HG03039 (cell line): ENCODE measurements at regions not wholly inside any gene's neighbourhood (a gene's known extent, or its start where the extent isn't known, plus 50 kb on each side); places are given as distances from the start of the nearest gene placed in this dataset.

Experiments
- ATAC-seq: cut with Tn5 transposase; IDR thresholded peaks from one replicate; pipeline ENCODE4 v1.9.1; 2021; ENCODE audit warnings: mild to moderate bottlenecking, moderate library complexity; ENCODE audit not compliant: unreplicated experiment

DNA sequence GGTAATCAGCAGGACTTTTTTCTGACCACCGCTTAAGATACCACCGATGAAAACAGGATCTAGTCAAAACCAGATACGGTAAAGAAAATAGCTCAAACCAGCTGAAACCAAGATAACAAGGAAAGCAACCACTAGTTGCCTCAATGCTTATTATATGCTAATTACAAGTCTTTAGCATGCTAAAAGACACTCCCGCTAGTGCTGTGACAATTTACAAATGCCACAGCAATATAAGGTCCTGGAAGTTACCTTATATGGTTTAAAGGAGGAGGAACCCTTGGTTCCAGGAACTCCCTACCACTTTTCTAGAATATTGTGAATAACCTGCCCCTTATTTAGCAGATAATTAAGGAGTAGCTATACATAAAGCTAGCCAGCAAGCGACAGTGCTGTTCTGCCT, 976.4 kb upstream of the SEL1L start:
- no peak for ATAC-seq

DNA sequence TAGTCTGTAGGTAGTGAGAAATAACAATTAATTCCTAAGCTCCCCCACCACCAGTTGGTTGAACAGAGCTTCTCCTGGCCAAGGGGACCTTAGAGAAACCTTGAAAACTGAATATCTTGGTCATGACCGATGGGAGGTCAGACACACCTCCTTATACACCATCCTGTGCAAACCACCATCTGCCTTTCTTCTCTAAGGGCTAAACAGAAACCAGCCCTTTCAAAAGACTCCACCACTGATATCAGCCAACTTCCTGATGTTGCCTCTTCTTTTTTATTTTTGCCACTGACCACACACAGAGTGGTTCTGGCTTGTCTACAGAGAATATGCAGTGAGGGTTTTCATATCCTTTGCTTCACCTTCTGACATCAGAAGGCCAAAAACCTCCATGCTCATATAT, 977.7 kb upstream of the SEL1L start:
- no peak for ATAC-seq

DNA sequence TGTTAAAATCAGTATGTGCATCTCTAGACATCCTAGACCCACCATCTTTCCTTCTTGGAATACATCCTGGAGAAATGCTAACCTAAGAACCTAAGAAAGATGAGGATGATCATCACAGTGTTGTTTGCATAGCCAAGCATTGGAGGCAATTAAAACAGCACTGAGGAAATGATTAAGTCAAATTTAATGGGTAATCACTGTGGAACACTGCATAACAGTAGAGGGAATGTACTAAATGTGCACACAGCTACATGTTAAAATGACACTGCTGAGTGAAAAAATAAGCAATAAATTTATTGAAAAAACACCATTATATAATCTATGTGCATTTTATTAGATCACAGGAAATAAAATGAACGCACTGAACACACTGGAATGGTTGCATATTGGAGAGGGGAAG, 987.1 kb upstream of the SEL1L start:
- ATAC-seq: no peak

DNA sequence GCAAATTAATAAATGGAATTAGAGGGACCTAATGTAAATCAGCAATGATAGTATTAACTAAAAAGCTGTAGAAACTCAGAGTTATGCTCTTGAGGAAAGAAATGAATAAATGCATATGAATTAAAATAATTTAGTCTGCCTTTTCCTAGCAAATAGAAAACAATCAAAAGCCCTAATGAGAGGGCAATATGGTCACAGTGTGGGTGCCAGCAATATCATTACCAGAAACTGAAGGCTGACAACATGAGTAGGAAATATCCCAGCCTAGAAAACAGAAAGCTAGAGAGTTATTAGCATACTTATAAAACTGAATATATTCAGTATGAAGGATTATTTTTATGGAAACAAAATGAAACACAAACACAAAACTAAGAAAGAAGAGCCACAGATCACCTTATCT, 987.5 kb upstream of the SEL1L start:
- no peak for ATAC-seq

DNA sequence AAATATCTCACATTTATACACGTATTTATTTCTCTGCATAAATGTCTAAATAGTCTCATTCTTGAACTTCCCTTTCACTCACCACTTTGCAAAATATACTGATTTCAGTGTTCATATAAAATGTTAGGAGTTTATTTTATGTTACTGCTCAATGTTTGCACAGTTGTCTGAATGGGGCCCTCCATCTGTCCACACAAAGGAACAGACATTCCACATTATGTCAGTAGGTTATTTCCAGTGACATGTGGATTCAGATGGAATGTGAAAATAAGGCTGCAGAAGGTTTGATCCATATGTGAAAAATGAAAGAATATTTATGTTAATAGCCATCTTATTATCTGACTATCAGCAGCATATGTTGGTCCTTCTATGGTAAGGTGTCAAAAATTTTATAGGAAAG, 994.4 kb upstream of the SEL1L start:
- ATAC-seq: no peak

DNA sequence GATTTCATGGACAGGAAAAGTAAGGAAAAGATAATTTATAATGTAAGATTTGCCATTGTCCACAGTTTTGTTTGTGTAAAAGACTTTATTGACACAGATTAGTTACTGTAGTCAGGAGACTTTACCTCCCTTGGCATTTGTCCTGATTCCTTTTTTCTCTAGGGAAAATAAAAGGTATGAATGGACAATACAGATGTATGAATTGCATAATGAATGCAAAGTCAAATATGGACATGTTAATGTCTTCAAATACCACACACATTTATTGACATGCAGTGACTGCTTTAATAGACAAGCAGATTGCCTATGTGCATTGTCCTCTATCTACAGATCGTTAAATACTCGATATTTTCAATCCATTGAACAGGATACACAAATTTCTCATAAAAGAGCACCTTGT, 999.7 kb upstream of the SEL1L start:
- no peak for ATAC-seq

DNA sequence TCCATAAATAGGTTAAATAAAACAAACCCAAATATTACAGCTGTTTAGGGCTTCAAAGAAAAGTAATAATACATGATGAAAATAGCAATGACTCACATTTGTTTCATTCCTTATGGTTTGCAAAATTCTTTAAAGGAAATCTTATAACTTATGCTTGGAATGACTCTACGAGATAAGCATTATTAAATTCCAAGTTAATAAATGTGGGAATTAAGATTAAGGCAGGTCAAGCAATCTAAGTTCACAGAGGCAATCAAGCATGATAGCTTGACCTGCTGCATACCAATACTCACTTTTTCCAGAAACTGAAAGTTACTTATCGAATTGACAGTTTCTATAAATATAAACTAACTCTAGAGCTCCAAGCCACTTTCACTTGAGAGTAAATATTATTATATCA, 1002.9 kb upstream of the SEL1L start:
- ATAC-seq: no peak

DNA sequence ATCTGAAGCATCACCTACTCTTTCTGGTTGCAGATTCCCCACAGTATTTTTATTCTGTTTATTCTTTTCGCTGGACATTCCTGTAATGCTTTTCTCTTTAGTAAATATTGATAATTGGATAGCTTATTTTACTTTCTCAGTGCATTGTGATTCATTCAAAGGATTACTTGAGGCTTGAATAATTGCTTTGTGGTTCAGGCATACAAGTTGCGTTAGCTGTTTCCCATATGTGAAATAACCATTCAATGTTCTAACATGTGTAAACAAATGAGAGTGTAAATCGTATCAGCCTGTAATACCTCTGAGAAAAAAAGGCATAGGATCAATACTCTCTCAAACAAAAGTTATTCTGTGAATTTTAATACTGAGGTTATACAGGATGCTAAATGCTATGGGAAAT, 1004.2 kb upstream of the SEL1L start:
- no peak for ATAC-seq

DNA sequence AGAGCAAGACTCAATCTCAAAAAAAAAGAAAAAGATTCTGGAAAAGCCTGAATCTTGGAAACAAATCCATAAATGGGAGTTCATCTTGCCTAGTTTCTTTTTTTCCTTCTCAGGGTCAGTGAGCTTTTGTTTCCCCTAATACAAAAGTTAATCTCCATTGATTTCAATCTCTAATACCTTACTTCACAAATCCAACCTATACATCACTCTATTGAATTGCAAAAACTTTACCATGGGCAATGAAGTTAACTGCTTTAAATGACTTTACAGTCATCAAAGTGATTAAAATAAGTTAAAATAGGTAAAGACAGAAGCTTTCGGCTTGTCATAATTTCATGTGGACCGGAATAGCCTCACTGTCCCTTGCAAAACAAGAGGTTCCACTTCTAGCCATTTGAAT, 1012.7 kb upstream of the SEL1L start:
- ATAC-seq: no peak

DNA sequence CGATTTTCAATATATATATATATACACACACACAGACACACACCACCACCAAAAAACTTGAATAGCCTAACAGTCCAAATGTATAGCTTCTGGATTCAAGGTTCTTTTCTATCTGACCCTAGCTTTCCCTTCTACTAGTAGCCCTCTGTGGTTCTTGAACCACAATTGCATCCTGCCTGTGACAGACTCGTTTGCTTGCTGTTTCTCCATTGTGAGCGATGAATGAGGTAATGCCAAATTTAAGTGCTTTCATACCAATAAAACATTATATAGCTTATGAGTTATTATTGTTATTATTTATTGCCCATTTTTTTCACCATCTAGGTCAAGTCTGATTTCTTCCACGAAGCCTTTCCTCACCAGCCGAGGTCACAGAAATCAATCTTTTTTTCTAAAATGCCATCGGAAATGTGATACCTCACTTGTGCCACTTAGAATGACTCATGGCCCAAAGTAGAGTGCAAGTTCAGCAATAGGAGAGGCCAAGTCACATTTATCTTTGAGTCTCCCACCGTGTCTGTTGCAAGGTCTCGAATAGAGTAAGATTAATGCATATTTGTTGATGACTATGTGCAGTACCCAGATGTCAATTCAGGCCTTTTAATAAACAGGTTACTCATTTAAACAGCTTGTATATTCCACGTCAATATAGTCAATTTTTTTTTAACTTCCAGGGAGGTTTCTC, 1015.8 kb upstream of the SEL1L start:
- ATAC-seq: no peak

DNA sequence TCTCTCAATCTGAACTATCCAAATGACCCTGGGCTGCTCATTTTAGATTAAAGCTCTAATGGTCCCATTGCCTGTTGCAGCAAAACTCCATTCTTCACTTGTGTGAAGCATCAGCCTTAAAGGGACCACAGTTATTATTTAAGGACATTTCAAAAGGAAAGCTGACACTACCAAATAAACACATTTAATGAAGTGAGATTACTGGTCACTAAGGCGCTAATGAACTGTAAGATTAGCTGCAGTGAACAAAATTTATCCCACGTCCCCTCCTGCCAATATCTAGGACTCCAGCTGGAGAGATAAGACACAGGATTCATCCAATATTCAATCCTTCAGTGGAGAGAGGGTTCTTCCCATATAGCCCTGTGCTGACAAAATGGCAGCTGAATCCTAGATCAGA, 1029.2 kb upstream of the SEL1L start:
- no peak for ATAC-seq

DNA sequence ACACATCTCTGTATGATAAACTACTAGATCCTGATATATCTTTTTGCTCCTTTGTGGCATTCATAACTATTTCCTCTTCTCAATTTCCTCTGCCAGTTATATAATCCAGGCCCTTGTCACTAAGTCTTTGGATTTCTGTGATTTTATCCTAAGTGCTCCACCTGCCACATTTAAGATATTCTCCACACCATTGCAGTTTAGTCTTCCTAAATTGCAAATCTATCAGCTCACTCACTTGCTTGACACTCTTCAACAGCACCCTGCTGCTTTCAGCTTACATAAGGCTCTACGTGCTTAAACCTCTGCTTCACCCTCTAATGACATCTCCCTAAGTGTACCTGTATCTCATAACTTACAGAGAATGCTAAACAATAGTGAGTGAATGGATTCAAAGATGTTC, 1032.2 kb upstream of the SEL1L start:
- ATAC-seq: no peak

DNA sequence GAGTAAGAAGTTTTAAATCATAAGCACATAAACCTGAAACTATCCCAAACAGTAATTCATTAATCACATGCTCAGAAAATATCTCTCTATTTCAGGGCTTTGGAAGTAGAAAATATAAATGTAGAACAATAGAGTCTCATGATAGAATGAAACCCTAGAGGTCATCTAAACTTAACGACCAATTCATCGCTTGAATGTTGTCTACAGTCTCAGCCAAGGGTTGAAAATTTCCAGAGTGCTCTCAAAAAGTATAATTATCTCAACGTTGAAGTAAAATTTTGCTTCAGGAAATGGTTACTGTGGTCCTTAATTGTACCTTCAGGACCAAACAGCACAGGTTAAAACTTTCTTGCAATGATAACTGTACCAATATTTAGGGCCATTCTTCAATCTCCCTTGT, 1053.6 kb upstream of the SEL1L start:
- ATAC-seq: no peak

DNA sequence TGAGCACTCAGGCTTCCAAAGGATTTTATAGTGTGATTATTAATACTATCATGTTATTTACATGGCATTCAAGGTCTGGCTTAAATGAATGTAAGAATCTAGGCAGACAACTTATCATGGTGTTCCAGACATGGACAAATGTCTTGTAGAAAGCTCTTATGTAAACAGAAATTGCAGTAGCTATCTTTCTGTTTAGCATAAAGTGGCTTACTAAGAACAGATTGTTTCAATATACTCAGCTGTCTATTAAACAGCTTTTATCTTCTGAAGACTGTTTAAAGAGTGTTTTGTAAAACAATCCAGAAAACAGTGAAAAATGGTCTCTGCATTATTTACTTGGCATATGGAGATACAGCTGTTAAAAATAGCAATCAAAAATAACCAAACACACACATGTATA, 1061.8 kb upstream of the SEL1L start:
- ATAC-seq: no peak

DNA sequence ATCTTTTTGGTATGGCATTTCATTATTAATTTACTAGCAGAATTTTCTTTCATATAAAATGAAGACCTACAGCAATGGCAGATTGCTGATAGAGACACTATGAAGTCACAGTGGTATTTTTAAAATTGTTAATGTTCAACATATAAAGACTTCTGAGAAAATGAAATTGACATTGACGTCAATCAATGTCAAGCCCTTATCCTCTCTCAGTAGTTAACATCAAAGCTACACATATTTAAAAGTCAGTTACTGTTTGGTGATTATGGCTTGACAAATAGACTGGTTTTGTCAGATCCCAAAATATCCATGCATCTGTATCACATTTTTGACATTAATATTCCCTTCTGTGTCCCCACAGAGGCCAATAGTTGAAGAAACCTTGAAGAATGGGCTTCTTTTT, 1069.1 kb upstream of the SEL1L start:
- no peak for ATAC-seq

DNA sequence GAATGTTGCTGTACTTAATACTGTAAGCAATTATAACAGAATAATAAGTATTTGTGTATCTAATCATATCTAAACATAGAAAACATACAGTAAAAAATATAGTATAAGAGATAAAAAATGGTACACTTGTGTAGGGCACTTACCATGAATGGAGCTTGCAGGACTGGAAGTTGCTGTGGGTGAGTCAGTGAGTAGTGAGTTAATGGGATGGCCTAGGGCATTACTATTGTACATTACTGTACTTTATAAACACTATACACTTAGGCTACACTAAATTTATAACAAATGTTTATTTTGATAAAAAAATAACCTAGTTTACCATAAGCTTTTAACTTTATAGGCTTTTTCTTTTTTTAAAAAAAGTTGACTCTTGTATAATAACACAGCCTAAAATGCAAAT, 1071.2 kb upstream of the SEL1L start:
- ATAC-seq: no peak

DNA sequence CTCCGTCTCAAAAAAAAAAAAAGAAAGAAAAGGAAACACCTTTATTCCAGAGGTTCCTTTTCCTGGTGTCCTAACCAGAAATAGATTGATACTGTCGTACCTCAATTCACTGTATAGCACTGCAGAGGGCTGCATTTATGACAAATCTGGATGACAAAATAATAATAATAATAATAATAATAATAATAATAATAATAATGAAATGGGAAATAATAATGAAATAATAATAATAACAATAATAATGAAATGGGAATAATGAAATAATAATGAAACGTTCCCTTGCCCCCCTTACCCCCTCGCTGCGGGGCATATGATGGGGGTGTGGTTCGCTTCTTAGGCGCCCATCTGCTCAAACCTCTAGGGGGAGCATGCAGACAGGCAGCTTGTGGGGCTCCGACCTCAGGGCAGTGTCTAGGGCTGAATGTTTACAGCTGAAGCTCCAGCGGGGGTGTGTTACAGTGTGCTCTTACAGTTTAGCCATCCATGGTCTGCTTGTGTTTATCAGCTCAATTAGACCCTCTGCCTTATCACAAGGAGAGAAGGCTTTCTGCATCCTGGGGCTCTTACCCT, 1088.3 kb upstream of the SEL1L start:
- no peak for ATAC-seq

DNA sequence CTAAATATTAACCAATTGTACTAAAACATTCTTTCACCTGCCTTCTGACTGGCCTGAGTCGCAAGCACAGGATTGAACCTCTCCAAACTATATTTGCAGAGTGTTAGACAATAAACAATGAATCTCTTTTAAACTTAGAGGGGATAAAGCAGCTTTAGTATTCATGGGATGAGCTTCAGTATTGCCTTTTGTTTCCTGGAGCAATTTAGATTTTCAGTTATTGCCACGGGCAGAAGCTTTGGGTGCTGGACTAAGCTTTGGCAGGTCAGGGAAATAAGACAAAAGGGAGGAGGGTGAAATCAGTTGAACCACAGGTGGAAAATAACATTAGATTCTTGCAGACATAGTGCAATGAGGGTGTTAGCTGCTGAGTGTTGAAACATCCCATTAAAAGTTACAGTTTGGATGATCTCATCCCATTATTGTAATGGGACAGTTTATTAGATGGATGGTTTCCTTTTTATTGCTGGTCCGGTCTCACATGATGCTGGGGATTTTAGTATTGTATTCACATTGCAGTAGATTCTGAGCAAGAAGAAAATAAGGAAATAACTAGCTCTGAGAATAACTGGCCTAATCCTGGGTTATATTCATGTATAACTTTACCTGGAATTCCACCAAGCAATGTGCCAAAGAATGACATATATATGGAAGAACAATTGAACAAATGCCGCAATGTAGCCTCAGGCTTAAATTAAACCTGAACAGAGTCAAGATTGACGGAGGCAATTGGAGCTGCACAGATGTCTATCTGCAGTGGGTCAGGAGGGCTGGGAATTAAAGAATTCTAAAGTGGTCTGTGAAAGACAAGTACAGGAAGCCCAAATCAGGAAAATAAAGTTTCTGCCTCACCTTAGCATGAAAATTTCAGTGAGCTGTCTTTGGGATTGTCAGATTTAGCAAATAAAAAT, 1092.8 kb upstream of the SEL1L start:
- no peak for ATAC-seq

DNA sequence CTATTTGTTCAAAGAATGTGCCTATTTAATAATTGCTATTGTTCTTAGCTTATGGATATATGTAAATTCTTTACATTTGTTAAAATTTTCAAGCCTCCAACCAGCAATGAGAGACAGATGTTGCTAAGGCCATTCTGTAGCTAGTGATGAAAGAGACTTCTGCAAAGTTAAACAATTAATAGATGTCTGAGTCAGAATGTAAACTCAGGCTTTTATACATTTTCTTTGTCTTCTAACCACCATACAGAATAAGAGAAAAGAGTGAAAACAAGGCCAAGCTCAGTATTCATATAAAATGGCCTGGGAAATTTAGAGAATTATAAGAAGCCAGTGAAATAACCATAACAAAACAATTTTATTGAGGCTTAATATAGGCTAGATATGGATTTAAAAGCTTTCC, 1102.3 kb upstream of the SEL1L start:
- ATAC-seq: no peak

DNA sequence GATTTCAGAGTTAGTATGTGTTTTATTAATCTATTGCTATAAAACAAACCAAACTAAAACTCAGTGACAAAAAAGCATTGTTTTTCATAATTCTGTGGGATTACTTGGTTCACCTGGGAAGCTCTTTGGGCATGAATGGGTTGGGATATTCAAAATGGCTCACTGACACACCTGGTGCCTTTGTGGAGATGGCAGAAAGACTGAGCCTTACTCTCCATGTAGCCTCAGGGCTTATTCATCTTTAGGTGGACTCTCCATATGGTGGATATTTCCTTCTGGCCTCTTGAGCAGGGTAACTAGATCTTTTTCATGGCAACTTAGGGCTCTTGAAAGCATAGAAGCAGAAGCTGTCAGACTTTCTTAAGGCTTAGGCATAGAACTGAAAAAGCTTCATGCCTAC, 1102.8 kb upstream of the SEL1L start:
- no peak for ATAC-seq

DNA sequence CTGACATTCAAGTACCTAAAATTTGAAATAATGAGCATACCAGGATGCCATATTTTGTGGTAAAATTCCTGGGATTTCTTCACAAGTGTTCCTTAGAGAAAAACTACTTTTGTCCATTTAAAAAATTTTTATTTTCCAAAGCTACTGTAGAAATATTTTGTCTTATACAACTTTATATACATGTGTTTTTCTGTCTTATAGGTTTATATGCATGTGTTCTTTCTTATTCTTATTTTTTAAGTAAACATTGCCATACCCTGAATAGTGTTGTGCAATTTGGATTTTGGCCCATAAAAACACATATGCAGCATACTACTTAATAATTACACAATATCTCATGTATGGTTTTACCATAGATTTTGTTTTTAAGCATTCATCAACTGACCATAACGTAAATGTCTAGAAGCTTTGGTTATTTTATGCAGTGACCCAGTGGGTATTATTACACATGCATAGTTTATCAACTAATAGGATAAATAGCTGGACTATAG, 1107.4 kb upstream of the SEL1L start:
- ATAC-seq: no peak

DNA sequence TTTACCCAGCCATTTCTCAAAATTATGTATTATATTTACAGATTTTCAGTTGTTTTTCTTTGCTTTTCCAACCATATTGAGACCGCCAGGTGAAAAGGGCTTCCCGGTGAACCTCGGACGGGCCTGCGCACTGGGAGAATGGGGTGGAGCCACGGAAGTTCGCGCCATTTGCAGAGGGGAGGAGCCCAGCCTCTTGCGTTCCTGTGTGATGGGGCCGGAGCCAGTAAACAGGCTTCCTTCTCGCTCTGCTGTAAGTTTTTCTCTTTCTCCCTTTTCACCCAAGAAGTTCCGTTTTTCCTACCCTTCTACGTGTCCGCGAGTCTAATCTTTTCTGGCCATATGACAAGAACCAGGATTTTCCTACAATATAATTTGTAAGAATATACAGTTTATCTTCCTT, 1108.8 kb upstream of the SEL1L start:
- no peak for ATAC-seq
